Pulmonary artery endothelial cell (primary cell): ENCODE measurements at regions not wholly inside any gene's neighbourhood (a gene's known extent, or its start where the extent isn't known, plus 50 kb on each side); places are given as distances from the start of the nearest gene placed in this dataset.
"Not testable (repeated sequence)": the region's sequence is repeated elsewhere in the genome, so short reads cannot be mapped to it uniquely, and the experiment has no call there.

ENCODE experiments used
- DNase-seq: peaks from one replicate; pipeline ENCODE4 v3.0.0-alpha.2; 2011; ENCODE audit warnings: low read depth, low spot score

- DNase-seq: no peak
These were observed 140.9 kb downstream of the RNF144B start for GRCh38 chr6:18527836-18528743.

- no peak for DNase-seq
These were observed 143.1 kb downstream of the RNF144B start for GRCh38 chr6:18530201-18530600.

GRCh38 chr6:18532139-18532538 lies 145.0 kb downstream of the RNF144B start:
- DNase-seq: no peak

GRCh38 chr6:18533793-18534192 lies 146.6 kb downstream of the RNF144B start:
- no peak for DNase-seq

- DNase-seq: no peak
These were observed 149.5 kb downstream of the RNF144B start for GRCh38 chr6:18536591-18537055.

GRCh38 chr6:18538315-18538714 lies 151.2 kb downstream of the RNF144B start:
- DNase-seq: no peak

GRCh38 chr6:18543051-18543450 lies 155.9 kb downstream of the RNF144B start:
- no peak for DNase-seq

GRCh38 chr6:18545142-18545541 lies 158.0 kb downstream of the RNF144B start:
- not testable (repeated sequence) for DNase-seq

GRCh38 chr6:18545726-18546125 lies 158.6 kb downstream of the RNF144B start:
- peak; percentile 1 for DNase-seq

- DNase-seq: no peak
These were observed 163.0 kb downstream of the RNF144B start for GRCh38 chr6:18550119-18550518.

- DNase-seq: no peak
These were observed 164.1 kb downstream of the RNF144B start for GRCh38 chr6:18551228-18551627.

- no peak for DNase-seq
These were observed 168.6 kb downstream of the RNF144B start for GRCh38 chr6:18555750-18556149.

GRCh38 chr6:18561037-18561750 lies 174.0 kb downstream of the RNF144B start:
- no peak for DNase-seq

GRCh38 chr6:18562726-18563125 lies 175.6 kb downstream of the RNF144B start:
- DNase-seq: no peak

GRCh38 chr6:18564775-18565174 lies 177.6 kb downstream of the RNF144B start:
- DNase-seq: no peak

GRCh38 chr6:18565231-18565630 lies 178.1 kb downstream of the RNF144B start:
- DNase-seq: no peak

- no peak for DNase-seq
These were observed 180.2 kb downstream of the RNF144B start for GRCh38 chr6:18567380-18567779.

- DNase-seq: no peak
These were observed 190.3 kb downstream of the RNF144B start for GRCh38 chr6:18577491-18577890.

GRCh38 chr6:18579166-18579565 lies 192.0 kb downstream of the RNF144B start:
- DNase-seq: no peak

GRCh38 chr6:18579869-18580268 lies 192.7 kb downstream of the RNF144B start:
- DNase-seq: no peak

- DNase-seq: no peak
These were observed 197.2 kb downstream of the RNF144B start for GRCh38 chr6:18584372-18584771.

GRCh38 chr6:18585032-18585573 lies 198.0 kb downstream of the RNF144B start:
- peak; percentile 37 for DNase-seq
